Coronary artery (tissue), 2 donors: ENCODE measurements at regions not wholly inside any gene's neighbourhood (a gene's known extent, or its start where the extent isn't known, plus 50 kb on each side); places are given as distances from the start of the nearest gene placed in this dataset.

Source experiments
- DNase-seq: peaks from one replicate; pipeline ENCODE4 v3.0.0-alpha.2; 2017; ENCODE audit warnings: low spot score
- H3K27ac ChIP-seq, 2 donors: fragments of 200-600 bp; sonication (generic); one replicate each; pipeline ENCODE4 v1.5.1; 2016 to 2019
- H3K4me3 ChIP-seq: fragments of 200-600 bp; sonication (generic); 2 replicates; pipeline ENCODE4 v1.5.1; 2016; ENCODE audit warnings: mild to moderate bottlenecking, moderate library complexity
- CTCF ChIP-seq: fragments of 200-600 bp; sonication (generic); IDR thresholded peaks from one replicate; pipeline ENCODE4 v1.5.1; 2019; ENCODE audit warnings: antibody characterized with exemption

GRCh38 chr16:9546438-9546786, 455.0 kb downstream of the HAPSTR1 start:
- Histone ChIP-seq H3K27ac (no peak overlapping the region), H3K4me3 (no peak overlapping the region)
- DNase-seq, result no peak
- no peak for TF ChIP-seq CTCF

- Histone ChIP-seq H3K4me3 (no peak overlapping the region), H3K27ac (no peak overlapping the region)
- DNase-seq, result no peak
- TF ChIP-seq CTCF, result no peak
Observed at GRCh38 chr16:9549487-9549886, 458.0 kb downstream of the HAPSTR1 start.

GRCh38 chr16:9555051-9555450, 463.6 kb downstream of the HAPSTR1 start:
- no peak for TF ChIP-seq CTCF
- Histone ChIP-seq H3K27ac (no peak overlapping the region), H3K4me3 (no peak overlapping the region)
- no peak for DNase-seq

- H3K4me3 ChIP-seq, result no peak overlapping the region
- no peak for TF ChIP-seq CTCF
- no peak for DNase-seq
- H3K27ac ChIP-seq, result no peak overlapping the region
Observed at GRCh38 chr16:9556949-9557665, 465.7 kb downstream of the HAPSTR1 start.

- no peak for TF ChIP-seq CTCF
- no peak overlapping the region for H3K27ac ChIP-seq
- no peak for DNase-seq
- no peak overlapping the region for H3K4me3 ChIP-seq
Observed at GRCh38 chr16:9557713-9558112, 466.3 kb downstream of the HAPSTR1 start.

- no peak for TF ChIP-seq CTCF
- Histone ChIP-seq H3K27ac (no peak overlapping the region), H3K4me3 (no peak overlapping the region)
- DNase-seq, result no peak
Observed at GRCh38 chr16:9566099-9566498, 474.7 kb downstream of the HAPSTR1 start.

GRCh38 chr16:9567666-9568065, 476.2 kb downstream of the HAPSTR1 start:
- Histone ChIP-seq H3K27ac (no peak overlapping the region), H3K4me3 (no peak overlapping the region)
- no peak for DNase-seq
- no peak for TF ChIP-seq CTCF
